ENCODE measurements at regions not wholly inside any gene's neighbourhood (a gene's known extent, or its start where the extent isn't known, plus 50 kb on each side); places are given as distances from the start of the nearest gene placed in this dataset.

DNA sequence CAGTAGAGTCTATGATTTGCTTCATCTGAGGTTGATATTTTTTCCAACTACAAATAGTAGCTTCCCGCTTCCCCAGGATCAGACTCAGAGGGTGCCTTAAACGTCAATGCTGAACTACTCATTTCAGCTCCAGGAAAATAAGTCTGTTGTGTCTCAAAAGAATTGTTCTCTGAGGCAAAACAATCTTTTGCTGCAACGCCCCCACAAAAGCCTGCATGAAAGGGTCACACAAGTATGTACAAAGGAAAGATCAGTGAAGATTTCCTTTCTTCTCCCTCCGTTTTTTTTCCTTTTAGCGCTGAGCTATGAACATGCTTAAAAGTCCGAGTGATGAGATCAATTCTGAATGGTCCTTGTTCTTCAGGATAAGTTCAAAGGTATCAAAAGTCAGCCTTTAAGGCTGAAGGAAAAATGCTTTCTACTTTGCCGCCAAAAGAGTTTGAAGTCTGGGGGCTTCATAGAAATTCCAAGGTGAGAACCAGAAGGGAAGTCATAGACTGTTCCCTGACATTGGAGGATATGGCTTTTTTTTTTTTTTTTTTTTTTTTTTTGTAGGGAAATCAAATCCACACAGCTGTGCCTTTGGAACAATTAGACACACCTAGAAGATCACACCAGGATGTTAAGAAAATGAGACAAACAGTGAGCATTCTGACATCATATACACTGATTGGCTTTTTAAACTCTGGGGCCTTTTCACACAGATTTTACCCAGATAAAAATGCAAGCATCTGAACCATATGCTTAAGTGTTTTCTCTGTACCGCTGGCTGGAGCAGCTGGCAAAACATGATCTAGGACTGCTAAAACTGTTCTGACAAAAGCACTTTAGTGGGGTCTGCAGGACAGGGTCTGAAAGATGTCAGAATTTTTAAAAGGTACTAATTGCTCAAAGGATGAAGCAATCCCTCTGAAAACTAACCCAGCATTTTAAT lies 329.3 kb downstream of the ENC1 start:
- WGBS, 2 experiments (ENCODE audit: extremely low coverage in 1 of 2, insufficient coverage in 1 of 2, insufficient read length in 1 of 2, insufficient replicate concordance in 2 of 2, low coverage in 1 of 2, low lambda C conversion rate in 2 of 2, missing lambda C conversion rate in 1 of 2): 89% methylated on average over 8 of the region's 8 CpGs; no CpG with 5 or more reads in 1 of the 2 experiments
- Histone ChIP-seq H4K8ac (ENCODE audit: extremely low read depth, insufficient read depth, low read length) (no peak overlapping the region), H3K9ac (replicated peaks in 1 of 4; ENCODE audit: extremely low read depth in 1 of 4, low read depth in 3 of 4, low read length in 3 of 4) (no peak overlapping the region), H4K20me1 (replicated peaks in 1 of 2; ENCODE audit: control insufficient read depth in 1 of 2, insufficient read depth in 2 of 2, low read length in 2 of 2) (no peaks in the 10 kb centered on the region), H2BK12ac (ENCODE audit: low read depth, low read length) (no peak overlapping the region), H2AFZ (ENCODE audit: low read length) (no peak overlapping the region), H2BK120ac (replicated peaks; ENCODE audit: low read depth, low read length) (no peak overlapping the region), H4K5ac (ENCODE audit: insufficient read length, low read depth, low read length) (no peak overlapping the region), H3K18ac (ENCODE audit: extremely low read depth, low read length) (no peak overlapping the region), H3K9me3 (ENCODE audit: insufficient read depth in 2 of 2, low read depth in 1 of 2, low read length in 1 of 2) (no peaks in the 10 kb centered on the region), H3K4me3 (ENCODE audit: extremely low read depth in 1 of 4, insufficient read depth in 2 of 4, low read depth in 3 of 4, low read length in 4 of 4) (no peak overlapping the region), H3K23me2 (ENCODE audit: low read depth, low read length) (no peaks in the 10 kb centered on the region; the same call in 1 of the 2 replicates), H3K27me3 (replicated peaks in 1 of 4; ENCODE audit: control insufficient read depth in 3 of 4, extremely low read depth in 1 of 4, insufficient read depth in 3 of 4, low read length in 3 of 4) (no peaks in the 10 kb centered on the region), H4K91ac (replicated peaks; ENCODE audit: insufficient read length, low read length) (no peak overlapping the region), H2BK15ac (ENCODE audit: low read length) (no peak overlapping the region), H3K56ac (replicated peaks; ENCODE audit: insufficient read length, low read depth, low read length) (no peak overlapping the region), H3K4me1 (replicated peaks in 1 of 4; ENCODE audit: control insufficient read depth in 3 of 4, insufficient read depth in 4 of 4, low read length in 3 of 4) (no peaks in the 10 kb centered on the region), H3K79me2 (ENCODE audit: control insufficient read depth in 1 of 2, insufficient read depth in 2 of 2, low read length in 2 of 2) (no peaks in the 10 kb centered on the region), H2BK20ac (ENCODE audit: low read length) (no peak overlapping the region), H3K27ac (ENCODE audit: low read depth, low read length) (no peak overlapping the region), H3K36me3 (ENCODE audit: control insufficient read depth in 2 of 4, insufficient read depth in 4 of 4, low read length in 3 of 4) (no peaks in the 10 kb centered on the region), H3K14ac (ENCODE audit: insufficient read length) (no peak overlapping the region), H3K4me2 (ENCODE audit: insufficient read depth in 1 of 2, low read depth in 2 of 2, low read length in 2 of 2) (no peak overlapping the region), H3K4ac (replicated peaks; ENCODE audit: insufficient read length, low read depth, low read length) (no peak overlapping the region), H2AK5ac (ENCODE audit: low read depth, low read length) (no peak overlapping the region), H3K23ac (ENCODE audit: insufficient read length) (no peak overlapping the region), H3K79me1 (ENCODE audit: low read depth, low read length) (no peaks in the 10 kb centered on the region), H2BK5ac (ENCODE audit: low read depth, low read length) (no peak overlapping the region)
- DNase-seq (ENCODE audit: low read depth in 1 of 2, low spot score in 2 of 2) (no peak), FAIRE-seq (no peak)
- POLR2A ChIA-PET (ENCODE audit: partially characterized antibody): no interaction called here
- CTCF ChIA-PET (ENCODE audit: partially characterized antibody): interaction anchor here (0.9 to 1.6 kb wide), 3 partner anchors 25 to 88 kb away, joined by 3 read pairs; no protein-coding TSS in a partner anchor
- TF ChIP-seq RXRA (IDR thresholded peaks at IDR 0.05; ENCODE audit: insufficient read depth, low read depth, low read length) (no peak), PHF8 (conservative IDR thresholded peaks at IDR 0.05; ENCODE audit: low read depth, low read length) (no peak), BACH1 (IDR thresholded peaks at IDR 0.05; ENCODE audit: low read length) (no peak), TBP (IDR thresholded peaks at IDR 0.05; ENCODE audit: low read depth, low read length) (no peak), CTBP2 (IDR thresholded peaks at IDR 0.05; ENCODE audit: borderline replicate concordance, insufficient read depth, insufficient read length, low read length) (no peak), TAF7 (optimal IDR thresholded peaks at IDR 0.05; ENCODE audit: borderline replicate concordance, low read depth, low read length) (no peak), SP1 (IDR thresholded peaks at IDR 0.05; ENCODE audit: low read depth, low read length) (no peak), RFX5 (IDR thresholded peaks at IDR 0.05; ENCODE audit: borderline replicate concordance, low read depth, low read length) (no peak), GTF2F1 (IDR thresholded peaks at IDR 0.05; ENCODE audit: borderline replicate concordance, low read depth, low read length) (no peak), JUND (IDR thresholded peaks at IDR 0.05; ENCODE audit: low read length) (no peak), TCF12 (IDR thresholded peaks at IDR 0.05; ENCODE audit: low read depth, low read length) (no peak), CHD2 (IDR thresholded peaks at IDR 0.05; ENCODE audit: low read length) (no peak)
- TF ChIP-seq, protein P1, sequence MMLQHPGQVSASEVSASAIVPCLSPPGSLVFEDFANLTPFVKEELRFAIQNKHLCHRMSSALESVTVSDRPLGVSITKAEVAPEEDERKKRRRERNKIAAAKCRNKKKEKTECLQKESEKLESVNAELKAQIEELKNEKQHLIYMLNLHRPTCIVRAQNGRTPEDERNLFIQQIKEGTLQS (IDR thresholded peaks at IDR 0.05; ENCODE audit: insufficient read depth, low read depth, low read length): no peak
